HTR-8/SVneo (cell line): ENCODE measurements at regions not wholly inside any gene's neighbourhood (a gene's known extent, or its start where the extent isn't known, plus 50 kb on each side); places are given as distances from the start of the nearest gene placed in this dataset.
A peak's percentile ranks its signal among the peaks of the same experiment; 100 is the strongest.

Source experiments
- DNase-seq: peaks from one replicate; pipeline ENCODE4 v3.0.0; 2011; ENCODE audit warnings: low spot score, mixed read lengths; ENCODE audit not compliant: insufficient read length
- FAIRE-seq: peaks from 2 replicates; lab custom pipeline; 2011; peaks lifted over from hg19 to GRCh38; lab: Jason Lieb, UNC

GRCh38 chr6:37557645-37558114, 58.0 kb upstream of the CCDC167 start:
- DNase-seq (no peak), FAIRE-seq (no peak)

DNA sequence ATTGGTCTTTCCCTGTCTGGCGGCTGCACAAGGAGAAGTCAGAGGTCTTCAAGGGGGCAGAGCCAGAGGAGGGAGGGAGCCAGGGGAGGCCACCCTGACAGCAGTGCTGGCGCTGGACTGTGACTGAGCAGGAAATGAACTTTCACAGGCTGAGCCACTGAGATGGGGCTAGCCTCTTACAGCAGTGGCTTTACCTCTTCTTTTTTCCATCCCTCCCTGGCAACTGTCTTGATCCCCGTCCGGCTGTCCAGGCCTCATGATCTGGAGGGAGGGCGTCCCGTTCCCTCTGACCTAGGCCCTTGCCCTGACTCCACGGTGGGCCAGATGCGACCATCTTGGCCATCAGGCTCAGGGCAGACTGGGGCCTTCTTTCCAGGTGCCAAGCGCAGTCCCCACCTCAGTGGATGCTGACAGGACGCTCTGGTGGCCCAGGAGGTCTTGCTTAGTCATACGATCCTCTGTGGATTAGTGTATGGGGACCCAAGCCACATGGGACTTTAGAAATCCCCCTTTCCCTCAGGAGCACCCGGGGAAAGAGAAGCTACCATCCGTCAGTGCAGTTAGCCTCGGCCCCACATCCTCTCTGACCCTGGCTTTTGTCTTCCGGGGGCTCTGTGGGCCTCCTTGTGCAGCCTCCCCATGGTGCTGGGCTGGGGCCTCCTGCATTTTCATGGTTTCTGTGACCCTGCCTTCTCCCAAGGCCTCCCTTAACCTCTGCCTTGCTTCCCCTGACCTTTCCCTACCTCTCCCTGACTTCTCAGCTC, 57.4 kb upstream of the CCDC167 start:
- DNase-seq = no peak

GRCh38 chr6:37555040-37555781, 55.5 kb upstream of the CCDC167 start:
- FAIRE-seq (no peak), DNase-seq (no peak)

More for the DNA sequence above, 57.4 kb upstream of the CCDC167 start:
- no peak for FAIRE-seq

- FAIRE-seq (no peak), DNase-seq (peak; percentile 76)
Observed at GRCh38 chr6:37554480-37554819, 54.8 kb upstream of the CCDC167 start.

GRCh38 chr6:37552267-37552666, 52.6 kb upstream of the CCDC167 start:
- no peak for DNase-seq
- no peak for FAIRE-seq

- FAIRE-seq (no peak), DNase-seq (no peak)
Observed at GRCh38 chr6:37551867-37552266, 52.2 kb upstream of the CCDC167 start.

DNA sequence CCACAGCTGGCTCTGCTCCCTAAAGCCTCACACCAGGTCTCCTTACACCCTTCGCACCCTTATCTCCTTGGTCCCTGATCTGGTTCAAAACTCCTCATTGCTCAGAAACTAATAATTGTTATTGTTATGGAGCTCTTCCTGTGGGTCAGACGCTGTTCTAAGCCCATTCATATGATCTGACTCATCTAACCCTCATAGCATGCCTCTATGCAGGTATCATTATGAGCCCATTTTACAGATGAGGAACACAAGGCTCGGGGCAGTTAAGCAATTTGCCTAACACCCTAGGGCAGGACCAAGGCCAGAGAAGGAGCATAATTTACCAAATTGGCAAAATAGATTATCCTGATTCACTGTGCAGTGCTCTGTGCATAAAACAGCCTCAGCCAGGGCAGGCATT, 51.8 kb upstream of the CCDC167 start:
- DNase-seq (no peak), FAIRE-seq (no peak)

DNA sequence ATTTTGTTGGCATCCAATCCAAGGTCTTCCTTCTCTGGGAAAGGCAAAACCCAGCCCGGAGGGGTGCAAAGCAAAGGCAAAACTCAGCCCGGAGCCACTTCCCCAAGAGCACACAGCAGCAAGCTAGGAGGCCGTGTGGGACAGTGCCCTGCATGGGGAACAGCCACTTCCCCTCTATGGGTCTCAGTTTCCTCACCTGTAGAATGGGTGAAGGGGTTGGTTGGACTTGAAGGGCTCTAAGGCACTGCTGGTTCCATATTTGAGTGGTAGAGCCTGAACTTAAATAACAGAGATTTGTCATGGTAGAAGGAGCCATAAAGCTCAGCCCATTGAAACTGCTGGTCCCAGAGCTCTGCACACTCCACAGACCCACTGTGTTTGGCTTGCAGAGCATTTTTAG, 51.3 kb upstream of the CCDC167 start:
- FAIRE-seq (no peak), DNase-seq (no peak)

DNA sequence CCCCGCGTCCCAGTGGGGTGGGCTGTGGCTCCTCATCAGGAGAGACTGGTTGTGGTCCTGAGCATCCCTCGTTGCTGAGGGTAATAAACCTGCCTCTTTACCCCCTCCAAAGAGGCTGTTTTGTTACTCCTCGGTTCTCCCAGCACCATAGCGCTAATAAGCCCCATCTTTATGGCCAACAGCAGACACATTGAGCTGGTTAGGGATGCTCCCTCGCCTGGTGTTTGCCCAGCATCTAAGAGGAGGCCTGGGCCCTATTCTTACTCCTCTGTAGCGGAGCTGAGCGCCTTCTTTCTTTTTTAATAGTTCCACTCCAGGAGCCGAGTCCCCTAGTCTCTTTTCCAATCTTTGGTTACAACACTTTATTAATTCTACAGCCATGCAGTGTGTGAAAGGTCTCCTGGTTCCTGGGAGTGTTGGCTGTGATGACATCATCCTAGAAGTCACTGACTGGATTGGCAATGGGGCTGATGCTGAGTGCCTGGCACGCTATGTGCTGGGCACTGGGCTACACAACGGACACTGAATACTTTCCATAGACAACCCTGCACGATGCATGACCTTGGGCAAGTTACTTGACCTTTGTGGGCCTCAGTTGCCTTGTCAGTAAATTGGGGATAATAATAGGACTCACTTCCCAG, 50.6 kb upstream of the CCDC167 start:
- FAIRE-seq (no peak), DNase-seq (no peak)

DNA sequence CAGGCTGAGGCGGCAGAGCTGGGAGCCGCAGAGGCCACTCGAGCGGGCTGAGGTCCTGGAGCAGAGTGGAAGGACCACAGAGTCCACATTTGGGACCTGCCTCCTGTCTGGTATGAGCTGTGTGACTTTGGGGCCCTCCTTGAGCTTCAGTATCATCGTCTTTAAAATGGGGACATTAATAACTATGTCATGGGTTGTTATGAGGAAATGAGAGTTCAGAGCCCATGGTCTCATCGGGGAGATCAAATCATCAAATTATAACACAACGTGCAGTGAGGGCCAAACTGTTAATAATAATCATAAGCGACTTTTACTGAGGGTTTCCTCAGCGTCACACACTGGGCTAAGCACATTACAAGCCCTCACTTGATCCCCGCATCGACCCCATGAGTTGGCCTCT, 49.9 kb upstream of the CCDC167 start:
- FAIRE-seq (no peak), DNase-seq (no peak)
